Neural progenitor cell (in vitro differentiated cells): ENCODE measurements at regions not wholly inside any gene's neighbourhood (a gene's known extent, or its start where the extent isn't known, plus 50 kb on each side); places are given as distances from the start of the nearest gene placed in this dataset.

Source experiments
- EZH2phosphoT487 ChIP-seq: fragments of 200-600 bp; sonication (generic); IDR thresholded peaks from 2 replicates; pipeline ENCODE4 v1.6.1; 2017; ENCODE audit warnings: antibody characterized with exemption
- TF ChIP-seq, protein P1 (sequence below): fragments of 200-600 bp; sonication (generic); IDR thresholded peaks from 2 replicates; pipeline ENCODE4 v1.5.1; 2017; ENCODE audit warnings: antibody characterized with exemption, mild to moderate bottlenecking

DNA sequence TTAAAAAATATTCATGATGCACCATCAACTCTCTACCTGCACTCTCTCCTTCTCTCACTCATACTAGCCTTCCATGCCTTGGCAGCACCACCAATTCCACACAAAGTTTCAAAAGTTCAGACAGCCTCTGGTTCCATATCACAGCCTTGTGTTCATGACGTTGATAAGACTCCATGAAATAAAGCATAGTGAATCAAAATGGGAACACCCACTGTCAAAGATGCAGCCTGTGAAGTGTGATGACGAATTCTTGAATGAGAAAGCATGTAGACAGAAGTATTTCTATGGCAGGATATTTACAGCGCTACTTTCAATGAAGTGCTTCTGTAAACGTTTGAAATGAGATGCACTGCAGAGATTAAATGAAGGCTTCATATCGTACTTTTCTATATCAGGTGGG lies 77.3 kb upstream of the FERMT1 start:
- TF ChIP-seq, protein P1, sequence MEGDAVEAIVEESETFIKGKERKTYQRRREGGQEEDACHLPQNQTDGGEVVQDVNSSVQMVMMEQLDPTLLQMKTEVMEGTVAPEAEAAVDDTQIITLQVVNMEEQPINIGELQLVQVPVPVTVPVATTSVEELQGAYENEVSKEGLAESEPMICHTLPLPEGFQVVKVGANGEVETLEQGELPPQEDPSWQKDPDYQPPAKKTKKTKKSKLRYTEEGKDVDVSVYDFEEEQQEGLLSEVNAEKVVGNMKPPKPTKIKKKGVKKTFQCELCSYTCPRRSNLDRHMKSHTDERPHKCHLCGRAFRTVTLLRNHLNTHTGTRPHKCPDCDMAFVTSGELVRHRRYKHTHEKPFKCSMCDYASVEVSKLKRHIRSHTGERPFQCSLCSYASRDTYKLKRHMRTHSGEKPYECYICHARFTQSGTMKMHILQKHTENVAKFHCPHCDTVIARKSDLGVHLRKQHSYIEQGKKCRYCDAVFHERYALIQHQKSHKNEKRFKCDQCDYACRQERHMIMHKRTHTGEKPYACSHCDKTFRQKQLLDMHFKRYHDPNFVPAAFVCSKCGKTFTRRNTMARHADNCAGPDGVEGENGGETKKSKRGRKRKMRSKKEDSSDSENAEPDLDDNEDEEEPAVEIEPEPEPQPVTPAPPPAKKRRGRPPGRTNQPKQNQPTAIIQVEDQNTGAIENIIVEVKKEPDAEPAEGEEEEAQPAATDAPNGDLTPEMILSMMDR: no peak
- TF ChIP-seq EZH2phosphoT487: no peak
